ENCODE measurements at regions not wholly inside any gene's neighbourhood (a gene's known extent, or its start where the extent isn't known, plus 50 kb on each side); places are given as distances from the start of the nearest gene placed in this dataset.

DNA sequence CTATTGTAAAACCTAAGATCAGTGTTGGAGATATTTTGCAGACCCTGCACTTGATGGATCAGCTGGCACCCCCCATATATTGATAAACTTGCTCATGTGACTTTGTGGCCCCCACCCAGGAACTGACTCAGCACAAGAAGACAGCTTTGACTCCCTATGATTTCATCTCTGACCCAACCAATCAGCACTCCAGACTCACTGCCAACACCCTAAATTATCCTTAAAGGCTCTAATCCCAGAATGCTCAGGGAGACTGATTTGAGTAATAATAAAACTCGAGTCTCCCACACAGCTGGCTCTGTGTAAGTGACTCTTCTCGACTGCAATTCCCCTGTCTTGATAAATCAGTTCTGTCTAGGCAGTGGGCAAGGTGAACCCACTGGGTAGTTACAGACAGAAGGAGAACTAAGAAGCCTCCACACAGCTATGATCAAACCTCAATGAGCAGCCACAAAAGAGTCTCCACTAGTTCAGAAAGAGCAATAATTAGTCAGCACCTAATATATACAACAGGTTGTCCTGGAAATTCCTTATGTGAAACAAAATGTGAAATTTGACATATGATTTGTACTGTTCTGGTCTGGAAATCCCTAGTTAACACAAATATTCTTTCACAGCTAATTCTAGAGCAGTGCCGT is 52.2 kb downstream of the ACTL7B start:
- ChIA-PET POLR2A (ENCODE audit: low non-redundant PET) (no interaction called here), CTCF (interaction anchor here (0.7 to 1.2 kb wide), 3 partner anchors 39 to 1319 kb away, joined by 3 to 5 read pairs (median 3); no protein-coding TSS in a partner anchor)

DNA sequence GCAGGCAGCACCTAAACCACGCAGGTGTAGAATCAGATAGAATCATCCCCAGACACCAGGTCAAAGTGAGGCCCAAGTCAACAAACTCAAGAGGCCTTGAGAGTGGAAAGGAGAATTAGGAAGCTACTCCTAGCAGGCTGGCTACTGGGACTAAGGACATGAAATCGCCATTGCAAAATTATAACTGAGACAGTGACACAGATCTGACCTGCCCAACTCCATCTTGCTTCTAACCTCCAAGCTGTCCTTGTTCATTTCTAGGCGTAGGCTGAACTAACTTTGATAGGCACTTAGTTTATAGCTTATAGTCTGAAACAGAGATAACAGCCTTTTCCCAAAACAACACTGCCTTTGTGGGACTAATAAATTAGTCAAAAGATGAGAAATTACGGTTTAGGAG is 52.8 kb downstream of the ACTL7B start:
- no peak overlapping the region for H3K27ac ChIP-seq
- CTCF ChIA-PET: interaction anchor here (0.6 to 1.2 kb wide), 5 partner anchors 37 to 1378 kb away, joined by 3 to 5 read pairs (median 3); no protein-coding TSS in a partner anchor
- TF ChIP-seq CTCF (conservative IDR thresholded peaks at IDR 0.05; ENCODE audit: low read depth): no peak

More for the DNA sequence above, 52.2 kb downstream of the ACTL7B start:
- DNase-seq (ENCODE audit: low spot score): no peak
- H3K27ac ChIP-seq: no peak overlapping the region
- no peak for TF ChIP-seq CTCF (conservative IDR thresholded peaks at IDR 0.05; ENCODE audit: low read depth)

GRCh38 chr9:108801949-108802348 is 53.8 kb downstream of the ACTL7B start:
- no peak for DNase-seq (ENCODE audit: low spot score)
- ChIA-PET POLR2A (ENCODE audit: low non-redundant PET) (no interaction called here), CTCF (interaction anchor here (1.1 kb wide), 1 partner anchor 1377 kb away, joined by 4 read pairs; no protein-coding TSS in a partner anchor)
- TF ChIP-seq CTCF (conservative IDR thresholded peaks at IDR 0.05; ENCODE audit: low read depth): no peak
- H3K27ac ChIP-seq: no peak overlapping the region

More for the DNA sequence above, 52.8 kb downstream of the ACTL7B start:
- DNase-seq (ENCODE audit: low spot score): no peak
- POLR2A ChIA-PET (ENCODE audit: low non-redundant PET): no interaction called here

DNA sequence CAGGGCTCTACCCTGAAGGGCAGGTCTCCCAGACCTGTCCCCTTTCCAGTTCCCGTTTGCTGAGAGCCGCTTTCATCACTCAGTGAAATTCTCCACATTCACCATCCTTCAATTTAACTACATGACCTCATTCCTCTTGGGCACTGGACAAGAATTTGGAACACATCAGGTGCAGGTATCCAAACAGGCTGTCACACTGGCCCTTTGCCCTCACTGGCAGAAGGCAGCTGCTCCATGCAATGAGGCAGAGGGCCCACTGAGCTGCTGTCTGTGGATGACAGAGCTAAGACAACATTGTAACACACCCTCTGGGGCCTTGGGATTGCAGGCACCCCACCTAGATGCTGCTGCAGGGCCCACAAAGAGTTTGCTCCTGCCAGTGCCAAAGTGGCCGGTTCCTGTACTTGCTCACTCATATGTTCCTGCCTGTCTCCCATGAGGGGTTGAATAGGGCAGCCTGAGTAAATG is 55.1 kb downstream of the ACTL7B start:
- POLR2A ChIA-PET (ENCODE audit: low non-redundant PET): no interaction called here
- H3K27ac ChIP-seq: no peak overlapping the region
- CTCF ChIA-PET: no interaction called here
- TF ChIP-seq CTCF (conservative IDR thresholded peaks at IDR 0.05; ENCODE audit: low read depth): no peak
- no peak for DNase-seq (ENCODE audit: low spot score)

DNA sequence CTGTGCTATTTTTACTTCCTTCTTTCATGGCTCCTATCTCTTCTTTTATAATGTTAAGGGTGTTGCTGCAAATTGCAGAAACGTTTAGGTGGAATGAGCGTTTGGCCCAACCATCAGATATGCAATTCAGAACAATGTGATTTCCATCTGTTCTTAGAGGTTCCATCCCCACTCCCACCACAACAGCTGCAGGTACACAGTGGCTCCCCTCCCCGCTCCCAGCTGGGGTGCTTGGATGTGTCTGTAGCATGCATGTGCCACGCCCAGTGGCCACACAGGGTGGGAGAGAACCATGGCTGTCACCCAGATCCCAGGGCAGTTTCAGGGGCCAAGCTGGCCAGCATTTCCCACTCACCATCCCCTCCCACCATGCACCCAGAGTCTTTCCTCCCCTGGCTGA is 62.2 kb downstream of the ACTL7B start:
- no peak overlapping the region for H3K27ac ChIP-seq
- no peak for DNase-seq (ENCODE audit: low spot score)
- TF ChIP-seq CTCF (conservative IDR thresholded peaks at IDR 0.05; ENCODE audit: low read depth): no peak
- ChIA-PET CTCF (interaction anchor here (0.5 kb wide), 1 partner anchor 135 kb away, joined by 4 read pairs; no protein-coding TSS in a partner anchor), POLR2A (ENCODE audit: low non-redundant PET) (no interaction called here)

DNA sequence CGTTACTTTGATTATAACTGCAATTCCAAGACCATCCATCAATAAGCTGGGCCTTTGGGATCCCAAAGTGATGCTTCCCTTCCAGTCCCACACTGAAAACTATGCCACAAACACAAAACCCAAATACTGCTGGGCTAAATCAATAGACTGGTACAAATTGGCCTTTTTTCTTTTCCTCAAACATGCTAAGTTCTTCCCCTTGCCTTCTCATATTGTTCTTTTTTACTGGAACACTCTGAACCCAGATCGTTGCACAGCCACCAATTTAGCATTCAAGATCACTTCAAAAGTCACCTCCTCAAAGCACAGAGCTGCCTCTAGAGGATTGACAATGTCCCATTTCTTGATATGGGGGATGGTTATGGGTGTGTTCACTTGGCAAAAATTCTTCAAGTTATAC is 66.0 kb downstream of the ACTL7B start:
- ChIA-PET POLR2A (ENCODE audit: low non-redundant PET) (no interaction called here), CTCF (interaction anchor here (0.6 kb wide), 1 partner anchor 1448 kb away, joined by 3 read pairs; no protein-coding TSS in a partner anchor)
- H3K27ac ChIP-seq: no peak overlapping the region
- no peak for DNase-seq (ENCODE audit: low spot score)
- no peak for TF ChIP-seq CTCF (conservative IDR thresholded peaks at IDR 0.05; ENCODE audit: low read depth)
